Left cardiac atrium (tissue), 4 donors: ENCODE measurements at regions not wholly inside any gene's neighbourhood (a gene's known extent, or its start where the extent isn't known, plus 50 kb on each side); places are given as distances from the start of the nearest gene placed in this dataset.

Experiments used
- ATAC-seq, 2 donors: fragments of 200-7000 bp; cut with Tn5 transposase; one replicate each; pipeline ENCODE4 v1.9.1; 2020; ENCODE audit warnings: mild to moderate bottlenecking in 2 of 2, moderate library complexity in 2 of 2
- DNase-seq: peaks from one replicate; pipeline ENCODE4 v3.0.0-alpha.2; 2020
- intact Hi-C, 2 donors: fragments of 100-400 bp; cut with DNase I; formaldehyde crosslinking; loops; one replicate each; pipeline versions ENCODE4 v1.14.1 to v1.15.1; 2022 to 2023
- donor health status: DM: no; HTN: yes; CAD: no.
- donor health status: DM: no; HTN: yes; CAD: no; lungs with severe emphysema.
- donor health status: DM: yes; HTN: yes; CAD: no.
- donor health status: Dilated cardiomyopathy.

- intact Hi-C loops, result no loop called here
- DNase-seq (no peak), ATAC-seq (no peak)
Measured at GRCh38 chr17:74005790-74006189, 197.7 kb upstream of the RPL38 start.

DNA sequence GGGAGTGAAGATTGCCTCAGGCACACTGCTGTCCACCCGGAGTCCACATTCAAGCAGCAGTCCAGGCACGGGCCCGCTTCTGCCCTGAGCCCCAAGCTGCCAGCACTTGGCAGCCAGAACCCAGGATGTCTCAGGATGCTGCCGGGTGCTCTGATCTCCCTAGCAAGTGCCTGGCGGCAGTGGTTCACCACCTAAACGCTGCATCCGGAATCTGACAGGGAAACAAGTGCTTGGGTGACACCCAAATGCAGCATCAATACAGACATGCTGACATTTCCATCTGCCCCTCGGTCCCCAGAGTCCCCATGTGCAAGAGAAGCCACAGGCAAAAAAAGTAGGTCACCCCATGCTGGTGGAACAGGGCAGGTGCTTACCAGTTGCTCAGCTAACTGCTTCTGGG lies 197.1 kb upstream of the RPL38 start:
- no peak for DNase-seq

GRCh38 chr17:74008196-74008595 lies 195.3 kb upstream of the RPL38 start:
- intact Hi-C loops, result no loop called here
- DNase-seq (no peak), ATAC-seq (no peak)

More for the DNA sequence above, 197.1 kb upstream of the RPL38 start:
- ATAC-seq, result no peak
- intact Hi-C loops, result no loop called here

- no peak for ATAC-seq
- no peak for DNase-seq
- intact Hi-C loops, result no loop called here
Measured at GRCh38 chr17:74009056-74009625, 194.3 kb upstream of the RPL38 start.

DNA sequence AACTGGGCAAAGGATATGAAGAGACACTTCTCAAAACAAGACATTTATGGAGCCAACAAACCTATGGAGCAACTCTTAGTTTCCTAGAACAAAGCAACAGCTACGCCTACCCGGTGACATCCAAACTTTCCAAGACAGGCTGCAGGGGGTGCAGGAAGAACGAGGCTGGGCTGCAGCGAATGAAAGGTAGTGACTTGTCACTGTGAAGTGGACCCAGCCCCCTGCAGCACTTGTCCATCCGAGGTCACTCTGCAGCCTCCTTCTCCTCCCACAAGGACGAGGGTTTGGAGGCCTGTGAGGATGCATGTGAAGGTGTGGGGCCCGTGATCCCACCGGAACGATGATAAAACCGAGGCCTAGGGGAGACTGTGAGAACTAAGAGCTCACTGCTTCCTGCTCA lies 192.6 kb upstream of the RPL38 start:
- DNase-seq, result no peak
- ATAC-seq, result no peak
- intact Hi-C loops, result no loop called here

DNA sequence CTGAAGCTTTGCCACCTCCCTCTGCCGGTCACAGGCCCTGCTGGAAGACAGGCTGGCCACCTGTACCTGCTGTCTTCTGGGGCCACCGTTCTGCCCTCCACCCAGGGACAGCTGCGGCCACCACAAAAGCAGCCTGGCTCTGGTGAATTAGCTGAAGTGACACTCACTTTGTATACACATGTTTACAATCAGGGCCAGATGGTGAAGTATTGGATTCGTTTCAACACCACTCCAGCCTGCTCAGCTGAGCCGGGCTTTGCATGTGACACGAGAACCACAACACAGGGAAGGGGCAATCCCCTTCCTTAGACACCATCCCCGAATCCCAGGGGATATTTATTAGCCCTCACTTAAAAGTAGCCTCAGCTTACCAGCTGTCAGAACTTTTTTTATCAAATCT lies 191.5 kb upstream of the RPL38 start:
- DNase-seq (no peak), ATAC-seq (no peak)
- intact Hi-C loops, result no loop called here

GRCh38 chr17:74012465-74012864 lies 191.0 kb upstream of the RPL38 start:
- intact Hi-C loops, result no loop called here
- ATAC-seq (no peak), DNase-seq (no peak)

DNA sequence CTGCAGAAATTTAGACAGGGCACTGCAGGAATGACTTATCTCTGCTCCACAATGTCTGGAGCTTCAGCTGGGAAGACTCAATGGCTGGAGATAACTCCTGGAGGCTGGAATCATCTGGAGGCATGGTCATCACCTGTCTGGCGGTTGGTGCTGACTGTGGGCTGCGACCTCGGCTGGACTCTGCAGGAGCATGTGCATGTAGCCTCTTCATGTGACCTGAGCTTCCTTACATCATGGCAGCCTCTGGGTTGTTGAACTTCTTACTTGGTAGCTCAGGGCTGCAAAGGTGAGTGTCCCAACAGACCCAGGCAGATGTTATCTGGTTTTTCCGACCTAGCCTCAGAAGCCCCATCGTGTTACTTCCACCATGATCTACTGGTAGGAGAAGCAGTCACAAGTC lies 188.2 kb upstream of the RPL38 start:
- no peak for ATAC-seq
- DNase-seq, result no peak
- intact Hi-C loops, result no loop called here

DNA sequence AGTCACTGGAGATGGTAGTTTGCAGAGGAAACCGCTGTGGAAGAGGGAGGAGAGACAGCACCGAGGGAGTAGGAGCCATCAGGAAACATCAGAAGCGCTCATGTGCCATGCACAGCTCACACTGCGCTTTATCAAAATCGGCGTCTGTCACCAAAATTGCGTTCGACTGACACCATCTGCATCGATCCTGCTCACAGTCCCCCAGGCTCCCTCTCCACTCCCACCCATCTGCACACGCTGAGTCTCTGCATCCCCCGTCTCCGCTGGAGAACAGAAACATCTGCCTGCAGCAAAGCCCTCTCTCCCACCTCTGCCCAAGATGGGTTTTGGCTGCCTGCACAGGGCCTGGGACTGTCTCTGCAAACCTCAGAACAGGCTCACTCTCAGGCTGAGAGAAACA lies 187.5 kb upstream of the RPL38 start:
- DNase-seq (no peak), ATAC-seq (no peak)
- intact Hi-C loops, result no loop called here

GRCh38 chr17:74016461-74016860 lies 187.0 kb upstream of the RPL38 start:
- intact Hi-C loops, result no loop called here
- no peak for ATAC-seq
- DNase-seq, result no peak

- DNase-seq (no peak), ATAC-seq (no peak)
- intact Hi-C loops, result no loop called here
Measured at GRCh38 chr17:74017466-74017865, 186.0 kb upstream of the RPL38 start.

DNA sequence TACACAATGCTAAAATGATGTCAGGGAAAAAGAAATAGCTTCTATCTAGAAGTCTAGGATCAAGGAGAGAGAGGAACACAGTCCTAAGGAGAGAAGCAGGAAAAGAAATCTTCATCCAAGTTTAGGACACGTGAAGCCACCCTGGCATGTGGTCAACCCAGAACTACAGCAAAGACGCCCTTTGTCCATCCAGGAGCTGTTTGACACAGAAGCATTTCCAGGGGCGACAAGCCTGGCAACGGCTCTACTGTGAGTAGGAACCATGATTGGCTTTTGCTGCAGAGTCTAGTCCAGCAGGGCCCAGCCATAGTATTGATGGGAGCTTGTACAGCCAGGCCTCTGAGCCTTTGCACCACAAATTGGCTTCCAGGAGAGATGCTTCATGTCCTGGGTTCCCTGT lies 185.4 kb upstream of the RPL38 start:
- ATAC-seq (no peak), DNase-seq (no peak)
- intact Hi-C loops, result no loop called here

GRCh38 chr17:74019271-74019670 lies 184.2 kb upstream of the RPL38 start:
- no peak for DNase-seq
- no peak for ATAC-seq
- intact Hi-C loops, result no loop called here

- ATAC-seq (no peak), DNase-seq (no peak)
- intact Hi-C loops, result no loop called here
Measured at GRCh38 chr17:74019860-74020259, 183.6 kb upstream of the RPL38 start.

DNA sequence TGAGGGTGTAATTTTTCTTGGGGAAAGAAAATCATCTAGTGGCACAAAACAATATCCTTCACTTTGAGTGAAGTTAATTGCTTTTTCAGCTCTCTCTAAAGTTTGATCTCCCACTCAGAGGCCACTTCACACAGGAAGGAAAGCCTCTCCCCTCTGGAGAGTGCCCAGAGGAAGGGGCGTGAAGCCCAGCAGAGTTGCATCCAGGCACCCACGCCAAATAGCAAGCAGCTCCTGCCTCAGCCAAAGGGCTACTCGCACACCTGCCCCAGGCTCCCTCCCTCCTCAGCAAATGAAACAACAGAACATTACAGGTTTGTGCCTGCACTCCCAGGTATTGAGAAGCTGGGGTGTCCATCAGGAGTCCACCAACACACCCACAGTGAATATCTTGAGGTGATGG lies 183.0 kb upstream of the RPL38 start:
- intact Hi-C loops, result no loop called here
- DNase-seq, result no peak
- ATAC-seq, result no peak

DNA sequence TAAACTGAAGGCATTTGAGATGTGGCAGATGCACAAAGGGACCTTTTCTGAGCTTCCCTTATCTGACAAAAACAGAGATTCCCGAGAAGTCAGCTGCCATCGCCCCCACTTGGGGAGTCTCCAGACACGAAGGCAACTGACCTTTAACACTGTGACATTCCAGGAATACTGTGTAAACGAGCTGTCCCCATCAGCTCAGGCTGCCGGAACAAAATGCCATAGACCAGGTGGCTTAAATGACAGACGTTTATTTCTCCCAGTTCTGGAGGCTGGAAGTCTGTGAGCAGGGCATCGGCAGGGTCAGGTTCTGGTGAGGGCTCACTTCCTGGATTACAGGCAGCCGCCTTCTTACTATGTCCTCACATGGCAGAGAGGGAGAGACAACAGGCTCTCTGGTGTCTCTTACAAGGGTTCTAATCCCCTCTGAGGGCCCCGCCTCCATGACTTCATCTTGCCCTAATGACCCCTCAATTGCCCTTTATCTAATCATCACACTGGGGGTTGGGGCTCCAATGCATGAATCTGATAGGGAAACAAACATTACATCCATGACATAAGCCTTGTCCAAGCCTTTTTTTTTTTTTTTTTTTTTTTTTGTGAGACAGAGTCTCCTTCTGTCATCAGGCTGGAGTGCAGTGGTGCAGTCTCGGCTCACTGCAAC lies 178.5 kb upstream of the RPL38 start:
- intact Hi-C loops, result no loop called here
- ATAC-seq, result no peak
- no peak for DNase-seq

- no peak for DNase-seq
- no peak for ATAC-seq
- intact Hi-C loops, result no loop called here
Measured at GRCh38 chr17:74027444-74027843, 176.0 kb upstream of the RPL38 start.

- ATAC-seq (no peak), DNase-seq (no peak)
- intact Hi-C loops, result no loop called here
Measured at GRCh38 chr17:74028354-74029116, 174.9 kb upstream of the RPL38 start.

DNA sequence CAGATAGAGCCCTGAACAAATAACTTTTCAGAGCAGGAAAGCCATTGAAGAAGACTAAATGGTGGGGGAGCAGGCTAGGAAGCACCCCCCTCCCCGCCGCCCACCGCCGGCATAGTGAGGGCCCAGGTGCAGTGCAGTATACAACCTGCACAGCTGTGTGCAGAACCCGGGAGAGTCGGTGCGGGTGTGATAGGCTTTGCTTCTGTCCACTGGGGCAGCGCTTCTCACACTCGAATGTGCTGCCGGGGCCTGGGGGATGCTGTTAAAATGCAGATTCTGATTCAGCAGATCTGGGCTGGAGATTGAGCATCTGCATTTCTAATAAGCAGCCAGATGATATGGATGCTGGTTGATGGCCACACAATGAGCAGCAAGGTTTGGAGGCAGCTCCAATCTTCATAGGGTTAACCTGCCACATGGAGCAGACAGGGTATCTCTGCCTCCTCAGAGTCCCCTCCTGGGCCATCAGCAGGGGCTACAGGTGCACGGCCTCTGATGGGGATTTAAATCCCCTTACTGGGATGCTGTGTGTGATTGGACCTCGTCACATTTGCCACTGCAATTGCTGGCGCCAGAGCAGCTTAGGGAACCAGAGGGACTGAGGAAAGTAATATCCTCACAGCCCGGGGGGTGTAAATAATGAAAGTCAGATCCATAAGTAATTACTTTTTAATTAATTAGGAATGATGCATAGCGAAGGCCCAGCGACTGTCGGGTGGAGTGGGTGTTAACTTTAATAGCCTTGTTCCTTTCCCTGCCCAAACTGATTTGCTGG lies 172.0 kb upstream of the RPL38 start:
- DNase-seq (no peak), ATAC-seq (no peak)
- intact Hi-C loops, result no loop called here

- DNase-seq, result no peak
- ATAC-seq, result no peak
- intact Hi-C loops, result no loop called here
Measured at GRCh38 chr17:74032222-74032621, 171.3 kb upstream of the RPL38 start.
